ENCODE measurements at regions not wholly inside any gene's neighbourhood (a gene's known extent, or its start where the extent isn't known, plus 50 kb on each side); places are given as distances from the start of the nearest gene placed in this dataset.

GRCh38 chr13:55583953-55584593 lies 1556.6 kb upstream of the PRR20A start:
- Histone ChIP-seq H3K9me3 (ENCODE audit: insufficient read depth, low read depth, low read length) (peaks cover 1% of the 10 kb centered on the region), H2BK12ac (ENCODE audit: low read length) (no peak overlapping the region), H3K9ac (ENCODE audit: low read length) (no peak overlapping the region), H4K91ac (ENCODE audit: low read depth, low read length) (no peak overlapping the region), H2BK120ac (ENCODE audit: insufficient read depth, low read length, poor library complexity) (no peak overlapping the region), H4K8ac (ENCODE audit: low read depth, low read length) (no peak overlapping the region), H2BK5ac (ENCODE audit: low read depth, low read length, poor library complexity) (no peak overlapping the region), H3K4ac (ENCODE audit: low read depth, low read length) (no peak overlapping the region), H3K23ac (ENCODE audit: low read length) (no peak overlapping the region), H2AK5ac (ENCODE audit: low read length) (no peak overlapping the region), H3K27me3 (ENCODE audit: insufficient read depth, low read length) (no peaks in the 10 kb centered on the region), H3K14ac (ENCODE audit: low read length) (no peak overlapping the region), H3K27ac (ENCODE audit: low read depth, low read length) (no peak overlapping the region), H3K4me3 (ENCODE audit: low read depth, low read length) (no peak overlapping the region), H3K4me2 (ENCODE audit: low read length) (no peak overlapping the region), H3K18ac (ENCODE audit: low read length) (no peak overlapping the region), H3K79me1 (ENCODE audit: low read length) (no peaks in the 10 kb centered on the region), H2AFZ (ENCODE audit: insufficient read depth, low read length, poor library complexity) (no peak overlapping the region), H3K36me3 (ENCODE audit: control insufficient read depth in 1 of 2, insufficient read depth in 2 of 2, low read length in 2 of 2) (no peaks in the 10 kb centered on the region), H4K12ac (ENCODE audit: low read depth, low read length) (no peak overlapping the region), H3K4me1 (ENCODE audit: control insufficient read depth in 1 of 2, insufficient read depth in 2 of 2, low read length in 2 of 2) (no peaks in the 10 kb centered on the region), H3K79me2 (ENCODE audit: control insufficient read depth, insufficient read depth, low read length, poor library complexity) (no peaks in the 10 kb centered on the region)
- WGBS (ENCODE audit: extremely low coverage, insufficient coverage, insufficient read length): no CpG with 5 or more reads among the region's 6 CpGs
- DNase-seq: no peak

- H3K79me1 ChIP-seq (ENCODE audit: low read length): no peaks in the 10 kb centered on the region
- H2AK5ac ChIP-seq (ENCODE audit: low read length): no peak overlapping the region
- H3K36me3 ChIP-seq (ENCODE audit: control insufficient read depth in 1 of 2, insufficient read depth in 2 of 2, low read length in 2 of 2): no peaks in the 10 kb centered on the region
- H3K9ac ChIP-seq (ENCODE audit: low read length): no peak overlapping the region
- no peaks in the 10 kb centered on the region for H3K9me3 ChIP-seq (ENCODE audit: insufficient read depth, low read depth, low read length)
- H3K4me2 ChIP-seq (ENCODE audit: low read length): no peak overlapping the region
- DNase-seq: no peak
- WGBS (ENCODE audit: extremely low coverage, insufficient coverage, insufficient read length): no CpG with 5 or more reads among the region's 1 CpG
- H4K12ac ChIP-seq (ENCODE audit: low read depth, low read length): no peak overlapping the region
- no peak overlapping the region for H3K27ac ChIP-seq (ENCODE audit: low read depth, low read length)
- no peak overlapping the region for H3K18ac ChIP-seq (ENCODE audit: low read length)
- no peak overlapping the region for H2BK12ac ChIP-seq (ENCODE audit: low read length)
- H2AFZ ChIP-seq (ENCODE audit: insufficient read depth, low read length, poor library complexity): no peak overlapping the region
- no peak overlapping the region for H2BK5ac ChIP-seq (ENCODE audit: low read depth, low read length, poor library complexity)
- H3K14ac ChIP-seq (ENCODE audit: low read length): no peak overlapping the region
- H3K23ac ChIP-seq (ENCODE audit: low read length): no peak overlapping the region
- H4K91ac ChIP-seq (ENCODE audit: low read depth, low read length): no peak overlapping the region
- no peaks in the 10 kb centered on the region for H3K4me1 ChIP-seq (ENCODE audit: control insufficient read depth in 1 of 2, insufficient read depth in 2 of 2, low read length in 2 of 2)
- no peaks in the 10 kb centered on the region for H3K79me2 ChIP-seq (ENCODE audit: control insufficient read depth, insufficient read depth, low read length, poor library complexity)
- H2BK120ac ChIP-seq (ENCODE audit: insufficient read depth, low read length, poor library complexity): no peak overlapping the region
- no peak overlapping the region for H4K8ac ChIP-seq (ENCODE audit: low read depth, low read length)
- H3K27me3 ChIP-seq (ENCODE audit: insufficient read depth, low read length): no peaks in the 10 kb centered on the region
- no peak overlapping the region for H3K4ac ChIP-seq (ENCODE audit: low read depth, low read length)
- H3K4me3 ChIP-seq (ENCODE audit: low read depth, low read length): no peak overlapping the region
Measured at GRCh38 chr13:55602784-55603183, 1537.9 kb upstream of the PRR20A start.

- no peak overlapping the region for H2BK120ac ChIP-seq (ENCODE audit: insufficient read depth, low read length, poor library complexity)
- WGBS (ENCODE audit: extremely low coverage, insufficient coverage, insufficient read length): no CpG with 5 or more reads among the region's 20 CpGs
- H2BK12ac ChIP-seq (ENCODE audit: low read length): no peak overlapping the region
- no peak for DNase-seq
- H3K4me1 ChIP-seq (ENCODE audit: control insufficient read depth in 1 of 2, insufficient read depth in 2 of 2, low read length in 2 of 2): no peaks in the 10 kb centered on the region
- H3K9ac ChIP-seq (ENCODE audit: low read length): no peak overlapping the region
- no peaks in the 10 kb centered on the region for H3K27me3 ChIP-seq (ENCODE audit: insufficient read depth, low read length)
- H2AK5ac ChIP-seq (ENCODE audit: low read length): no peak overlapping the region
- no peak overlapping the region for H4K91ac ChIP-seq (ENCODE audit: low read depth, low read length)
- no peak overlapping the region for H3K27ac ChIP-seq (ENCODE audit: low read depth, low read length)
- H3K36me3 ChIP-seq (ENCODE audit: control insufficient read depth in 1 of 2, insufficient read depth in 2 of 2, low read length in 2 of 2): no peaks in the 10 kb centered on the region
- H3K79me2 ChIP-seq (ENCODE audit: control insufficient read depth, insufficient read depth, low read length, poor library complexity): no peaks in the 10 kb centered on the region
- no peaks in the 10 kb centered on the region for H3K79me1 ChIP-seq (ENCODE audit: low read length)
- no peaks in the 10 kb centered on the region for H3K9me3 ChIP-seq (ENCODE audit: insufficient read depth, low read depth, low read length)
- H3K4me3 ChIP-seq (ENCODE audit: low read depth, low read length): no peak overlapping the region
- H4K8ac ChIP-seq (ENCODE audit: low read depth, low read length): no peak overlapping the region
- no peak overlapping the region for H3K4me2 ChIP-seq (ENCODE audit: low read length)
- H3K14ac ChIP-seq (ENCODE audit: low read length): no peak overlapping the region
- H4K12ac ChIP-seq (ENCODE audit: low read depth, low read length): no peak overlapping the region
- H2AFZ ChIP-seq (ENCODE audit: insufficient read depth, low read length, poor library complexity): no peak overlapping the region
- H3K4ac ChIP-seq (ENCODE audit: low read depth, low read length): no peak overlapping the region
- no peak overlapping the region for H2BK5ac ChIP-seq (ENCODE audit: low read depth, low read length, poor library complexity)
- no peak overlapping the region for H3K23ac ChIP-seq (ENCODE audit: low read length)
- H3K18ac ChIP-seq (ENCODE audit: low read length): no peak overlapping the region
Measured at GRCh38 chr13:55606045-55606665, 1534.6 kb upstream of the PRR20A start.

- Histone ChIP-seq H3K4me3 (ENCODE audit: low read depth, low read length) (no peak overlapping the region), H3K4me1 (ENCODE audit: control insufficient read depth in 1 of 2, insufficient read depth in 2 of 2, low read length in 2 of 2) (no peaks in the 10 kb centered on the region), H3K4me2 (ENCODE audit: low read length) (no peak overlapping the region), H3K23ac (ENCODE audit: low read length) (no peak overlapping the region), H2AFZ (ENCODE audit: insufficient read depth, low read length, poor library complexity) (no peak overlapping the region), H4K12ac (ENCODE audit: low read depth, low read length) (no peak overlapping the region), H2BK12ac (ENCODE audit: low read length) (no peak overlapping the region), H3K9me3 (ENCODE audit: insufficient read depth, low read depth, low read length) (no peaks in the 10 kb centered on the region), H3K79me2 (ENCODE audit: control insufficient read depth, insufficient read depth, low read length, poor library complexity) (no peaks in the 10 kb centered on the region), H3K4ac (ENCODE audit: low read depth, low read length) (no peak overlapping the region), H3K27ac (ENCODE audit: low read depth, low read length) (no peak overlapping the region), H3K27me3 (ENCODE audit: insufficient read depth, low read length) (no peaks in the 10 kb centered on the region), H2BK120ac (ENCODE audit: insufficient read depth, low read length, poor library complexity) (no peak overlapping the region), H2BK5ac (ENCODE audit: low read depth, low read length, poor library complexity) (no peak overlapping the region), H2AK5ac (ENCODE audit: low read length) (no peak overlapping the region), H4K8ac (ENCODE audit: low read depth, low read length) (no peak overlapping the region), H3K18ac (ENCODE audit: low read length) (no peak overlapping the region), H3K14ac (ENCODE audit: low read length) (no peak overlapping the region), H3K9ac (ENCODE audit: low read length) (no peak overlapping the region), H3K36me3 (ENCODE audit: control insufficient read depth in 1 of 2, insufficient read depth in 2 of 2, low read length in 2 of 2) (no peaks in the 10 kb centered on the region), H4K91ac (ENCODE audit: low read depth, low read length) (no peak overlapping the region), H3K79me1 (ENCODE audit: low read length) (no peaks in the 10 kb centered on the region)
- no CpG with 5 or more reads among the region's 4 CpGs for WGBS (ENCODE audit: extremely low coverage, insufficient coverage, insufficient read length)
- no peak for DNase-seq
Measured at GRCh38 chr13:55613429-55614187, 1527.1 kb upstream of the PRR20A start.
